ENCODE measurements at regions not wholly inside any gene's neighbourhood (a gene's known extent, or its start where the extent isn't known, plus 50 kb on each side); places are given as distances from the start of the nearest gene placed in this dataset.
"Not testable (repeated sequence)": the region's sequence is repeated elsewhere in the genome, so short reads cannot be mapped to it uniquely, and the experiment has no call there.

DNA sequence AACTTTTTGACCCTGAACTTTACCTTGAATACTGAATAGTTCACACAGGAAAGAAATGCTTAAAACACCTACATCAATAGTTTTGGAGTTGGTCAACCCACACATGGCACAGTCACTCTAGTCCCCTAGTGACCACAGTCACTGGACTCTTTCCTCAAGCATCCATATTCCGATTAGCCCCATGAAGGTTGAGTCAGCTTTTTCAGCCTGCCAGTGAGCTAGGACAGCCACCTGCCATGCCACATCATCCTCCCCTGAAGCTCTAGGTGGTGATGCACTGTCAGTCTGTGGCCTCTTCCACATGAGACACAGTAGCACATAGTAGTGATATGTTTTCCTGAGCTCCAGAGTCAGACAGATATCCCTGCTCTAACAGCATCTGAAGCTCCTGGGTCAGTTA, 537.2 kb downstream of the XPNPEP1 start:
- no peak for DNase-seq

DNA sequence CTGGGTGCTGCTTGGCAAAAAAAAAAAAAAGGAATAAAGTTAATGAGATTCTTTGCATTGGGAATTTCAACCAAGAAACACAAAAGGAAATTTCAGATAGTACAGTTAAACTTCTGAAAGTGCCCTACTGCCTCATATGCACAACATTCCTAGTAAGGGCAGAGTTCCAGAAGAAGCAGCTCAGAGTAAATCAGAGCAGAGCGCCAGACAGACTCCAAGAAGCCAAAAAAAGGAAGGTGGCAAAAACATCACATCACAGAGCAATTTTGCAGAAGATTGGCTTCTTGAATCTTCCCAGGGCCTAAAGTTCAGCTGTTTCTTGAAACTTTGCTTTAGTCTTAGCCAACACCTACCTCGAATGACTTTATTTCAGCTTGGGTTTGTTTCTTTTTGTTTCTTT, 544.1 kb downstream of the XPNPEP1 start:
- DNase-seq, result no peak

DNA sequence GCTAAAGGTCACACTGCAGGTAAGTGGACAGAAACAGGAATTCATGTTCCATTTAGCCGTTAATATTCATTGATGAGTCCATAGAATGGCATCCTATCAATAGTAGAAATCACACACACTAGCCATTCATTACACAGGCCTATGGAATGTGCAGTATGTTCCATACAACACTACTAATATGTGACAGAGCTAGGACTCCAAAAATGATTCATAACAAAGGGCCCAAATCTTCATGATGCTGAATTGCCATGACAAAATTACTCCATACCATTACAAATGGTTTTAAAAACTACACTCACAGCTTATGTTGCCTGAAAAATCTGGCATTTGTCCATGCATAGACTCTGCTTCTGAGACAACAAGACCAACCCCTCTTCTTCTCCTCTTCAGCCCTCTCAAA, 549.1 kb downstream of the XPNPEP1 start:
- DNase-seq, result no peak

DNA sequence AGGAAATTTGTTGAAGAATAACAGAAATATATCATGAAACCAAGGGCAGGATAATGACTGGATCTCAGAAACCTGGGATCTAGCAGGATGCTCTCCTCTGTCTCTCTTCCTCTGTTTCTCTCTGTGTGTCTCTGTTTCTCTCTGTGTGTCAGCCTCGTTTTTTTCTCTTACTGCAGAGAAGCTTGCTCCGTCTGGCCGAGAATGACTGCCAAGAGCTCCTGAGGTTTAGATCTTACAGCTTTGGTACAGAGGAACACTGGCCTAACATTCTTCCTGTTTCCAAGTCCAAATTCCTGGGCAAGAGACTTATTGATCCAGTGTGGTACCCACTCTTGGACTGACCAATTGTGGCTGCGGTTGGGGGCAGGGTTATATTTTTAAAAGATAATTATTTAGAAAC, 564.0 kb downstream of the XPNPEP1 start:
- DNase-seq, result no peak

DNA sequence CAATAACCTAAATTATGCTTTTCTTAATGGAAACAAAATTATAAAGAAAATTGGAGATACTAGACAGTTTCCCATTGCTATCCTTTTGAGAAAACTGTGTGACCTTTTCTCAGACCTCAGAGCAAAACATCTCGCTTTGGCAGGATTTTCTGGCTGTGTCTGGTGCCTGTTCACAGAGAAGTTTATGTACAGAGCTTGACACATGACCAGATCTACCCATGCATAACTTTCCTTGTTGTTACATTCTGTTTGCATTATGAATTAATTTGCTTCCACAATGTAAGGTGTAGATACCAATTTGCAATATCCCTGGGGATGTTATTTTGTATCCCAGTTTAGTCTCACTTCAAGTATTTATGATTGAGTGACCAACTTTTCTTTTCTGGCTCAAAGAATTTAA, 565.0 kb downstream of the XPNPEP1 start:
- DNase-seq, result no peak

DNA sequence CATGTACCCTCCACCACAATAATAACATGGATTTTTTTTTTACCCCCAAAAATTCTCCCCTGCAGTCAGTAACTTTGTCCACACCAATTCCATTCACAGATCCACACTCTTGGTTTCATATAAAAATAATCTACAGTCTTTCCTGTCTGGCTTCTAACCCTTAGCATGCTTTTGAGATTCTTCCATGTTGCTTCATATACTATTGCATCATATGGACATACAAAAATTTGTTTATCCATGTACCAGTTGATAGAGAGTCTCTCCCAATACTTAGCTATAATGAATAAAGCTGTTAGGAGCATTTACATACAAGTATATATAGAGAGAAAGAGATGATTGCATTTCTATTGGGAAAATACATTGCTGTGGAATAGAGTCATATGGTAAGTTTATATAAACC, 575.0 kb downstream of the XPNPEP1 start:
- DNase-seq, result no peak

DNA sequence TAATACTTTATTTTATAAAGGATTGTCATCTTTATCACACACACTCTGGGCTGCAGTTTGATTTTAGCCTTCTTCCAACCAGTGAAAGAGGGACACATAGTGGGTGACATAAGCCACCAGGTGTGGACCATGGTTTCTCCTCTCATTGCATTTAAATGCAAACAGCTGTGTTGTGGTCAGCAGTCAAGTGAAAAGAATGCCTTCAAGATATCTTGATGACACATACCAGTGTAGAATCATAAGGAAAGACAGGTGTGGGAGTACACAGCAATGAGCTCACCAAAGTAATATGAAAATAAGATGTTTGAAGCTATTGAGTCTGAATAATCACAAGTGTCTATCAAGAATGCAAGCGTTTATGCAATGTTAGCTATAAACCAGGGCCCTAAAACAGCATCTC, 580.0 kb downstream of the XPNPEP1 start:
- DNase-seq, result no peak

DNA sequence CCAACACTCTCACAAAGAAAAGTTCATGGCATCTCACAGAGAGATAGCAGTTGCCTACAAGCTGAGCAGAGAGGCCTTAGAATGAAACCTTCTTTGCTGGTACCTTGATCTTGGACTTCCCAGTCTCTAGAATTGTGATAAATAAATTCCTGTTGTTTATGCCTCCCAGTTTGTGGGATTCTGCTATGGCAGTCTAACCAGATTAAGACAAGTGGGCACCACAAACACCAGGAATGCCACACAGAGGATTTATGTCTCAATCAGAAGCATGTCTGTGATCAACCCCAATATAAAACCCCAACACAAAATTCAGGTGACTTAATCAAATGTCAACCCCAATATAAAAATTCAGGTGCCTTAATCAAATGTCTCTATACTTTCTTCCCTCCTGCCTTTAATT, 581.3 kb downstream of the XPNPEP1 start:
- DNase-seq, result no peak

DNA sequence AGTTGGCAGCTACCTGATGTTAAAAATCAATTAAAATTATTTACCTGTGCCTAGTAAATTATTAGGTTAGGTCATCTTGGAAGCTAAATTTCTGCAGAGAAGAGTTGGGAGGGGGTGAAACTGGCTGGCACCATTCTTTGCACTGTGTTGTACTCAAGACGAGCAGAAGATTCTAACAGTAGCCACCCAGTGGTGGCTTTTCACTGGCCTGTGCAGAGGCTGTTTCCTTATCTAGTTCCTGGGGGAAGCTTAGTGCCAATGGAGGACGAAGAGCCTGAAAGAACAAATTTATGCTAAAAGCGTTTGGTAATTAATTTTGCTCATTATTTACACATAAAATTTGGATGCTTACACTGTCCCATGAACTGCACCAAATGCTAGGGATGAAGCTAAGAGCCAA, 595.3 kb downstream of the XPNPEP1 start:
- no peak for DNase-seq

DNA sequence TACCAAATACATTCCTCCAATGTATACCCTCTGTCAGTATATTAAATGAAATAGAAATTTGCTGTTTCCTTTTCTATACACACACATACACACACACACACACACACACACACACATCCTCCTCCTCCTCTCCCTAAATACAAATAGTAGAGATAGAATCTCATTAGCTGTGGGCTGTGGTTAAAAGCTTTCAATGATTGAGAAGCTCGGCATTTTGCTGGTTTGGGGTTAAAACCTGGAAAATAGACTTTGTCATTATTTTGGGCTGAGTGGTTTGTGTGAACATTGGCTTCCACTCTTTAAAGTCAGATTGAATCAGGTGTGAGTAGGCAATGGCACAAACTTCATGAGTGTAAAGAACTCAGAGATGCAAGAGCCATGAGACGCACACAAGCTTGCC, 596.0 kb downstream of the XPNPEP1 start:
- DNase-seq, result no peak

DNA sequence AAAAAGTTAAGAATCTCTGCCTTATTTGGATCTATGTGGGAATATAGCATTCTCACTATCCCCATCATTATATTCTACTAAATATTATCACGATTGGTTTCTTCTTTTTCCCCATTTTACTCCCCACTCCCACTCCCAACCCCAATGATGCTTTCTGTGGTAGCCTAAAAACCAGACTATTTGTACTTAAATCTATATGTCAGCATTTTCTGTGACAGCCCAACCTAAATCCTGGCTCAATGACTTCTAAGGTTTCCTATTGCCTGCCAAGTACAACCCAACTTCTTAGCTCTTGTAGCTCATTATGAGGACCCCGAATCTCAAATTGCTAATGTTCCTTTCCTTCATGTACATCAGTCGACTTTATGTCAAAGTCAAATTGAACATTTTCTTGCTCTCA, 598.6 kb downstream of the XPNPEP1 start:
- no peak for DNase-seq

DNA sequence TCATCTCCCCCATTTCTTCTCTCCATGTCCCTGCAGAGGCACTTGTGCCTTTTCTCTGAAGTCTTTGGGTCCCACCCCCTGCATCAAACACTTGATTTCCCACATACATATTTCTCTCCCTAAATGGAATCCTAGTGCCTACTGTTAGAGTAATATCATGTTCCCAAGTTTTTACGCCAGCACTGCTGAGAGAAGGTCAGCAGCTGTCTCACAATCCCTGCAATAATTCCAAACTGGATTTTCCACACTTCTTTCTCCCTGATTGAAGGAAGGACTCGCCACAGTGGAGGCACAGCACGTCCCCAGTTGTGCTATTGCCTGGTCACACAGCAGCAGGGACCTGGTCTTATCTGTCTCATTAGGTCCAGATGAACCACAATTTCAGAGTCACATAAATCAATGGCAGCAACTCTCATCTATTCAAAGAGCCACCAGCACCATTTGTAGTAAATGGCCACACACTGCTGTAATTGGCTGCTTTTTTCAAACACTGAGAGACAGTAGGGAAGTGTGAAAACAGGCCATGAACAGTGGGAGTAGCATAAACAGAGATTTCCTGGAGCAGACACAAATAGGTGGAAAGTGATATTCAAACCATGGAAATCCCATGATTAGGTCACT, 605.5 kb downstream of the XPNPEP1 start:
- DNase-seq, result no peak

DNA sequence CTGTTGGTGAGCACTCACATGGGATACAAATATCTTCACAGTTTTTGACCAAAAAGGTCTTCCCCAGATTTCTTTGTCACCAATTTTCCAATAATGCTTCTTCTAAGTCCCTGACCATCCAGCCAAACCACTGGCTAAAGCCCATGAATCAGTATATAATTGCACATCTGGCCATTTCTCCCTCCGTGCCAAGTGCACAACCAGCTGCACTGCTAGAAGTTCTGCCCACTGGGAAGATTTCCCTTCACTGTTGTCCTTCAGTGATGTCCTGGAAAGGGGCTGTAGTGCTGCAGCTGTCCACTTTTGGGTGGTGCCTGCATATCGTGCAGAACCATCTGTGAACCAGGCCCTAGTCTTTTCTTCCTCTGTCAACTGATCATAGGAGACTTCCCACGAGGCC, 609.3 kb downstream of the XPNPEP1 start:
- not testable (repeated sequence) for DNase-seq

DNA sequence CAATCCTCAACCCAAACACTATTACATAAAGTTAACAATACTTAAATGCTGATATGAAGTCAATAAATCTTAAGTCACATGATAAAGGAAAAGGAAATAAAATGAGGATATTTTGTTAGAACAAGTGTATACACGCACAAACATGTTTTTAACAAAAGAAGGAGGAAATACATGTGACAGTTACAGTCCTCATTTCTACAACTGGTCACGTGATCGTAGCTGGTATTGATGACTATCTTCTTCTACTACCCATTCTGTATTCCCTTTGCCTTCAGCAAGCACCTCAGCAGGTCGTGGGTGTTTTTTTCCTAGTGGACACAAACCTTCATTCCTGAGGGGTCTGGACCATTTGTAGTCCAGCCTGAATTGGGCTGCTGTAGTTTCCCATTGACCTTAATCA, 610.8 kb downstream of the XPNPEP1 start:
- not testable (repeated sequence) for DNase-seq

DNA sequence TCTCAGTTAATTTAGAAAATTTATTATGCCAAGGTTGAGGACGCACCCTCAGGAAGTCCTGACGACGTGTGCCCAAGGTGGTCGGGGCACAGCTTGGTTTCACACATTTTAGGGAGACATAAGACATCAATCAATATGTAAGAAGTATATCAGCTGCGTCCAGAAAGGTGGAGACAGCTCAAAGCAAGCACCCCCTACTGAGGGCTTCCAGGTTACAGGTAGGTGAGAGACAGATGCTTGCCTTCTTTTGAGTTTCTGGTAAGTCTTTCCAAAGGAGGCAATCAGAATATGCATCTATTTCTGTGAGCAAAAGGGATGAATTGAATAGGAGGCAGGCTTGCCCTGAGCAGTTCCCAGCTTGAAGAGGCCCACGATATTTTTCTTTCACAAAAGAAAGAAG, 614.3 kb downstream of the XPNPEP1 start:
- no peak for DNase-seq

DNA sequence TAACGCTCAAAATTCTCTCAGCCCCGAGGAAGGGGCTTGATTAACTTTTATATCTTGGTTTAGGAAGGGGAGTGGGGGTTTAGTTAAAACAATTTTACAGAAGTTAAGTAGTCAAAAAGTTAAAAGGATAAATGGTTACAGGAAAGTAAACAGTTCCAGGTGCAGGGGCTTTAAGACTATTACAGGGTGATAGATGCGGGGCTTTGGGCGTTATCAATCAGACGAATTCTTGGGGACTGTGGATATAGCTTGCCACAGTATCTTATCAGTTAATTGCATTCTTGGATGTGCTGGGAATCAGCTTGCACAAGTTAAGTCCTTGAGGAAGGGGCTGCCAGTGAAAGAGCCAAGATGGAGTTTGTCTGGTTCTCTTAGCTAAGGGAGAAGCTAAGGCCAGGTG, 616.2 kb downstream of the XPNPEP1 start:
- not testable (repeated sequence) for DNase-seq

DNA sequence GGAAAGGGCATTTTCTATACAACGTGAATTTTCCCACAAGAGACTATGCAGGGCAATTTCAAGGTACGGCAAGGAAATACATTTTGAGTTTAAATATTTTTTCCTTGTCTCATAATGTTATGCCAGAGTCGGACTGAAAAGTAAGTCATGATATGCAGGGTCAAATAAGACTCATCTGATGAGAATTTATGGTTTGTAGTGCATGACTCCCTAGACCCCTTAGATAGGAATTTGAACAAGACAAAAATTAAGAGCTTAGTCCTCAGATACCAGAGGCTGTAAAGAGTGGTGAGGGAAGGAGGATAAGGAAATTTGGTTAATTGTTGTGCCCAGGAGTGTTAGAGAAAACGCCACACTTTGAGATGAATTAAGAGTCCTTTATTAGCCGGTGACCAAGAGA, 616.6 kb downstream of the XPNPEP1 start:
- no peak for DNase-seq

DNA sequence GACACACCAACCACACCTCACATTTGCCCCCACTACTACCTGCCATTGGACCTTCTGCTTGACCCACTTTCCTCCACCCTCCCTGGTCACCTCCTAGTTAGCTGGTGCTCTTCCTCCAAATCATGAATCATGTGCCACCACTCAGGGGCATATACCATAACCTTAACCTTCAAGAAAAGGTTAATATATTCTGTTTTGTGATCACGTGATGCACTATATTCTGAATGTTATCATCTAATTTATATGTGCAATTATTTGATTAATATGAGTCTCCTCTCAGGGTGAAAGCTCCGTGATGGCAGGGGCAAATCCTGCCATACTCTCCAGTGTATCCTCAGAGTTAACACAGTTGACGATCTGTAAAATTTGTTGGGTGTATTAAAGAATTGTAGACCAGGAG, 635.5 kb downstream of the XPNPEP1 start:
- DNase-seq, result no peak

DNA sequence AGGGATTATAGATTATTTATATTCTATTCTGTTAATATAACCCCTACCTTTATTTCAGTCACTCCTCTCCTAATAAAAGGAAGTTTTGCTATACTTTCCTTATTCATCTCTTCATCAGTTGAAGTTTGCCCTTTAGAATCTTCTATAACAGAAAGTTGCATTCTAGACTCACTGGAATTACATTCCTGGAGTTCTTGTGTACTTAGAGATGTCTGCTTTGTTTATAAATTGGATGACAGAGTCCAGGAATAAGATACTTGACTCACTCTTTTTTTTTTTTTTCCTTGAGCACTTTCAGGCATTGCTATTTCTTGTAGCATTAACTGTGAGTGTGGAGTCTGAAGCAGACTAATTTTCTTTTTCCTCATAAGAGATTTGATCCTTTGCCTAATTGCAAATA, 640.8 kb downstream of the XPNPEP1 start:
- DNase-seq, result no peak

DNA sequence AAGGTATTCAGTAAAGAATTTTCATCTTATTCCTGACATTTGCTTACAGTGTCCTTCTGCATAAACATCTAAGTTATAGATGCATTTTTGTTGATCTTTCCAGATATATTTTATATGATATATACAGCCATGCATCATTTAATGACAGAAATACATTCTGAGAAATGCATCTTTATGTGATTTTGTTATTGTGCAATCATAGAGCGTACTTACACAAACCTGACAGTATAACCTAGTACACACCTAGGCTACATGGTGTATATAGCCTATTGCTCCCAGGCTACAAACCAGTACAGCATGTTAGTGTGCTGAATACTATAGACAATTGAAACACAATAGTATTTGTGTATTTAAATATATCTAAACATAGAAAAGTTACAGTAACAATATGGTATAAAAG, 642.0 kb downstream of the XPNPEP1 start:
- DNase-seq, result no peak

DNA sequence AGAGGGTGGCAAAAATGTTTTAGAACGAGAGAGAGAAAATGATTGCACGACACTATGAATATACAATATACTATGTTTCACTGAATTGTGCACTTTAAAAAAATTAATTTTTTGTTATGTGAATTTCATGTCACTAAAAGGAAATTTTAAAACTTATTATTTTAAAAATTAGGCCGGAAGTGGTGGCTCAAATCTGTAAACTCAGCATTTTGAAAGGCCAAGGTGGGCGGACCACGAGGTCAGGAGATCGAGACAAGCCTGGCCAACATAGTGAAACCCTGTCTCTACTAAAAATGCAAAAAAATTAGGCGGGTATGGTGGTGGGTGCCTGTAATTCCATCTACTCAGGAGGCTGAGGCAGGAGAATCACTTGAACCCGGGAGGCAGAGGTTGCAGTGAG, 642.5 kb downstream of the XPNPEP1 start:
- DNase-seq, result no peak

DNA sequence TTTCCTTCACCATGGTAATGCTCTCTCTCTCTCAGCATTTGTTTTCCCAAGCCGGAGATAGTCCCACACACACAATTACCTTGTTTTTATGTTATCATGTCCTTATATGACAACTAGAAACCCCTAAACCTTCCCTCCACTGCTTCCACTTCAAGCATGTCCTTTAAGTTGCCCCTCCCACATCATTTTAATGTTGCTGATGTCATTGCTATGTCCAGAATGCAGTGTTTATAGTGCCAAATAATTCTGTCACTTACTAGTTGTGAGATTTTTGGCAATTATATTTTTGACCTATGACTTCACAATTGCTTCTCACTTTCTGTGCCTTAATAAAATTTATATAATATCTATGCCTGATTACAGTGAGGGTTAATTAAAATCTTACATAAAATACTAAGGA, 645.9 kb downstream of the XPNPEP1 start:
- DNase-seq, result no peak

DNA sequence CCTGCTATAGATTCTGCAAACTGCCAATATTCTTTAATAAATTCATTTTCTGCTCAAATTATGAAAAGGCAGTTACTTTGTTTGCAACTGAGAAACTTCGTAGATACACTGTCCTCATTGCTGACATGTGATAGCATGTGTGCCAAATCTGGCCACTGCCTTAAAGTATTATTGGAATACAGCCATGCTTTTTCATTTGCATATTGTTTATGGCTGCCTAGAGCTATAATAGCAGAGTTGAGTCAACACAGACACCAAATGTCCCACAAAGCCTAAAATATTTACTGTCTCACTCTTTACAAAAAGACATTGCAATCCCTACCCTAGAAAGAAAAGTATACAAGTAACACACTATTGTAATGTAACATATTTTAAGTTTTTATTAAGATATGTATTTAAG, 647.4 kb downstream of the XPNPEP1 start:
- DNase-seq, result no peak

DNA sequence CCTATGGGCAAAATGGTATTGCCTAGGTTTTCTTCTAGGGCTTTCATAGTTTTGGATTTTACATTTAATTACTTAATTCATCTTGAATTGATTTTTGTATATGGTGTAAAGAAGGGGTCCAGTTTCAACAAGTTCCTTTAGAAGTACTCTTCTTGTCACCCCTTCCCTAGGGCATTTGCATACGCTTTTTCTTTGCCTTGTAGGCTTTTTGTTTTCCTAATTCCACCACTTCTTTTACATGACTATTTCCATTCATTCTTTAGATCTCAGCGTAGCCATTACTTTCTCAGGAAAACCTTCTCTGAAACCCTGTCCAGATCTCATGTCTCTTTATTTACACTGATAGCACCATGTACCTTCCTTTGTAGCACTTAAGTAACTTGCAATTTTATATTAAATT, 648.6 kb downstream of the XPNPEP1 start:
- DNase-seq, result no peak

DNA sequence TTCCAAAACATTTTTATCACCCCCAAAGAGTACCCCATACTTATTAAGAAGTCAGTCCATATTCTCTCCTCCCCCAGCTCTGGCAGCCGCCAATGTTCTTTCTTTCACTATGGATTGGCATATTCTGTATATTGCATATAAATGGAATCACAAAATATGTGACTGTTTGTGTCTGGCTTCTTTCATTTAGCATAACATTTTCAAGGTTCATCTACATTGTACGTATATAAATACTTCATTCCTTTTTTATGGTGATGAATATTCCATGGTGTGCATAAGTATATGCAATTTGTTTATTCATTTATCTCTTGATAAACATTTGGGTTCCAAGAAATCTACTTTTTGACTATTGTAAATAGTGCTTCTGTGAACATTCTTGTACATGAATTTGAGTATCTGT, 653.1 kb downstream of the XPNPEP1 start:
- DNase-seq, result no peak

DNA sequence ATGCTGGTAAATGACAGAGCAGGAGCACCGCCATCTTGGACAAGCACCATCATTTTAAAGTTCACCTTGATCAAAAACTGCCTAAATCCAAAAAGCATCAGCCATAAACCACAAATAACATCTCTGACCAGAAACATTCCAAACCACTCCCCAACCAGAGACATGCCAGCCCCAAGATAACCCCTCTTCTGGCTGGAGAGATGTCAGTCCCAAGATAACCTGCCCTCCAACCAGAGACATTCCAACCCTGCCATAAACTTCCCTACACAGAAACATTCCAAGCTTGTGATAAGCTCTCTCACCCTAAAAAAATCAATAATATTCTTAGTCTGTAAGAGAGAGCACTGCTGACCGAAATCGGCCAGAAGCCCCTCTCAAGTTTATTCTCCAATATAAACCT, 659.3 kb downstream of the XPNPEP1 start:
- DNase-seq, result no peak
